ENCODE measurements at regions not wholly inside any gene's neighbourhood (a gene's known extent, or its start where the extent isn't known, plus 50 kb on each side); places are given as distances from the start of the nearest gene placed in this dataset.

GRCh38 chr13:97141564-97142005 lies 80.5 kb upstream of the MBNL2 start:
- Histone ChIP-seq H3K27ac (no peak overlapping the region), H3K4me3 (no peak overlapping the region), H3K27me3 (replicated peaks in 1 of 7) (peaks cover 0 to 26% (median 0%) of the 10 kb centered on the region in 7 donors), H3K36me3 (no peaks in the 10 kb centered on the region), H3K4me1 (peaks cover 0 to 7% (median 2%) of the 10 kb centered on the region in 6 donors), H3K9me3 (no peaks in the 10 kb centered on the region)
- TF ChIP-seq, protein P1, sequence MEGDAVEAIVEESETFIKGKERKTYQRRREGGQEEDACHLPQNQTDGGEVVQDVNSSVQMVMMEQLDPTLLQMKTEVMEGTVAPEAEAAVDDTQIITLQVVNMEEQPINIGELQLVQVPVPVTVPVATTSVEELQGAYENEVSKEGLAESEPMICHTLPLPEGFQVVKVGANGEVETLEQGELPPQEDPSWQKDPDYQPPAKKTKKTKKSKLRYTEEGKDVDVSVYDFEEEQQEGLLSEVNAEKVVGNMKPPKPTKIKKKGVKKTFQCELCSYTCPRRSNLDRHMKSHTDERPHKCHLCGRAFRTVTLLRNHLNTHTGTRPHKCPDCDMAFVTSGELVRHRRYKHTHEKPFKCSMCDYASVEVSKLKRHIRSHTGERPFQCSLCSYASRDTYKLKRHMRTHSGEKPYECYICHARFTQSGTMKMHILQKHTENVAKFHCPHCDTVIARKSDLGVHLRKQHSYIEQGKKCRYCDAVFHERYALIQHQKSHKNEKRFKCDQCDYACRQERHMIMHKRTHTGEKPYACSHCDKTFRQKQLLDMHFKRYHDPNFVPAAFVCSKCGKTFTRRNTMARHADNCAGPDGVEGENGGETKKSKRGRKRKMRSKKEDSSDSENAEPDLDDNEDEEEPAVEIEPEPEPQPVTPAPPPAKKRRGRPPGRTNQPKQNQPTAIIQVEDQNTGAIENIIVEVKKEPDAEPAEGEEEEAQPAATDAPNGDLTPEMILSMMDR (IDR thresholded peaks at IDR 0.05 in 8 of 11, conservative IDR thresholded peaks at IDR 0.05 in 3 of 11): no peak
- TF ChIP-seq POLR2AphosphoS5 (IDR thresholded peaks at IDR 0.05): no peak
- TF ChIP-seq POLR2A (IDR thresholded peaks at IDR 0.05): no peak
- intact Hi-C loops (cut with DNase I; ENCODE audit: low total_unique reads): no loop called here
- WGBS, 5 donors: 44 to 51% (median 45%) methylated on average over 5 of the region's 5 CpGs
- no peak for DNase-seq

DNA sequence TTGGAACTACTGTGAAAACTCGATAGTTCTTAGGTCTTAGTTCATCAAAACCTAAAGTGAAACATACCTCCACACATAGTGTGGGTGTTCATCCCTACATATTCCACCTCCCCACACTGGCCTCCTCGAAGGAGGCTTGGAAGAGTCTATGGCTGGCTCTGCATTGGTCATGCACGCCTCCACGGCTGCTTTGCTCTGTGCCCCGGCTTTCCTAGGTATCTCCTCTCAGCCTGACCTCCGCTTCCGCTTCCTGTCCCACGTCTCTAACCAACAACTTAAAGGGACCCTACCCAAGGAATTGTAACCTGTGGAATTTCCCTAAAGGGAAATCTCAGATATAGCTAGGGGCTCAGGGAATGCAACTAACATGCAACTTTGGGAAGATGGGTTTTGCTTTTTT lies 79.7 kb upstream of the MBNL2 start:
- DNase-seq: no peak
- Histone ChIP-seq H3K36me3 (no peaks in the 10 kb centered on the region), H3K27ac (no peak overlapping the region), H3K27me3 (replicated peaks in 1 of 7) (peaks cover 0 to 29% (median 0%) of the 10 kb centered on the region in 7 donors), H3K4me1 (peaks cover 0 to 7% (median 2%) of the 10 kb centered on the region in 6 donors), H3K4me3 (peak overlapping the region in 1 of 8 donors; percentile 37), H3K9me3 (no peaks in the 10 kb centered on the region)
- TF ChIP-seq, protein P1 (IDR thresholded peaks at IDR 0.05 in 8 of 11, conservative IDR thresholded peaks at IDR 0.05 in 3 of 11): no peak
- TF ChIP-seq POLR2AphosphoS5 (IDR thresholded peaks at IDR 0.05): no peak
- intact Hi-C loops (cut with DNase I; ENCODE audit: low total_unique reads): no loop called here
- WGBS, 5 donors: 39 to 64% (median 55%) methylated on average over 8 of the region's 8 CpGs

DNA sequence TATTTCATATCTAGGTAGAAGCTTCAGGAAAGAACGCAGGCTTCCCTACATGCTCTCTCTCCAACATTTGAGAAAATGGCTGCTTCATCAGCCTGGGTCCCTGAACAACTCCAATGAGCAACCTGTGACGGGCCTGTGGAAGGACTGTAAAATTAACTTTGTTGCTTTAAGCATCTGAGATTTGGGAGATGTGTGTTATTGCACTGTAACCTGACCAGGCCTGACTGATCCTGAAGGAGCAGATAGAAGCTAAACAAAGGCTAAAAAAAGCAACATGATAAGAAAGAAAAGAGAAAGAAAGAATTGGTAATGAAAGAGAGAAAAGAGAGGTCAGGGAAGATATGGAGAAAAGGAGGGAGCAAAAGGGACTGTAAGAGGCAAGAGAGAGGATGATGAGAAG lies 77.1 kb upstream of the MBNL2 start:
- intact Hi-C loops (cut with DNase I; ENCODE audit: low total_unique reads): no loop called here
- H3K4me3 ChIP-seq: no peak overlapping the region
- H3K4me1 ChIP-seq: peaks cover 0 to 7% (median 2%) of the 10 kb centered on the region in 6 donors
- H3K9me3 ChIP-seq: no peaks in the 10 kb centered on the region
- peaks cover 0 to 36% (median 0%) of the 10 kb centered on the region in 7 donors for H3K27me3 ChIP-seq (replicated peaks in 1 of 7)
- no peak for DNase-seq
- WGBS, 5 donors: 85 to 100% (median 94%) methylated on average over 2 of the region's 2 CpGs
- no peak overlapping the region for H3K27ac ChIP-seq
- TF ChIP-seq POLR2A (IDR thresholded peaks at IDR 0.05): no peak
- no peak for TF ChIP-seq POLR2AphosphoS5 (IDR thresholded peaks at IDR 0.05)
- TF ChIP-seq, protein P1 (IDR thresholded peaks at IDR 0.05 in 8 of 11, conservative IDR thresholded peaks at IDR 0.05 in 3 of 11): no peak
- H3K36me3 ChIP-seq: no peaks in the 10 kb centered on the region

GRCh38 chr13:97148894-97149293 lies 73.2 kb upstream of the MBNL2 start:
- WGBS, 5 donors: 82 to 96% (median 88%) methylated on average over 4 of the region's 4 CpGs
- Histone ChIP-seq H3K27me3 (replicated peaks in 1 of 7) (peaks cover 0 to 18% (median 0%) of the 10 kb centered on the region in 7 donors), H3K4me3 (no peak overlapping the region), H3K4me1 (no peaks in the 10 kb centered on the region), H3K9me3 (no peaks in the 10 kb centered on the region), H3K36me3 (no peaks in the 10 kb centered on the region), H3K27ac (no peak overlapping the region)
- DNase-seq: no peak
- intact Hi-C loops (cut with DNase I; ENCODE audit: low total_unique reads): no loop called here
- no peak for TF ChIP-seq POLR2A (IDR thresholded peaks at IDR 0.05)
- TF ChIP-seq, protein P1 (IDR thresholded peaks at IDR 0.05 in 8 of 11, conservative IDR thresholded peaks at IDR 0.05 in 3 of 11): no peak
- no peak for TF ChIP-seq POLR2AphosphoS5 (IDR thresholded peaks at IDR 0.05)

All from spleen (tissue), 11 donors.